Keratinocyte (primary cell): ENCODE measurements at regions not wholly inside any gene's neighbourhood (a gene's known extent, or its start where the extent isn't known, plus 50 kb on each side); places are given as distances from the start of the nearest gene placed in this dataset.
A peak's percentile ranks its signal among the peaks of the same experiment; 100 is the strongest.

Source experiments
- DNase-seq: peaks from one replicate; pipeline ENCODE4 v3.0.0-alpha.2; 2011; ENCODE audit warnings: low read depth, missing footprints, low spot score
- FAIRE-seq: peaks from 2 replicates; lab custom pipeline; 2011; peaks lifted over from hg19 to GRCh38; lab: Jason Lieb, UNC
- H2AFZ ChIP-seq: 2 replicates; pipeline ENCODE4 v1.6.0; 2012; ENCODE audit warnings: low read length, control low read depth, inconsistent platforms; ENCODE audit not compliant: control insufficient read depth
- H3K27ac ChIP-seq: 2 replicates; pipeline ENCODE4 v1.5.1; 2011; ENCODE audit warnings: low read length; ENCODE audit not compliant: control insufficient read depth, insufficient read depth
- H3K27me3 ChIP-seq: 3 replicates; pipeline ENCODE4 v1.6.0; 2011; ENCODE audit warnings: low read length; ENCODE audit not compliant: control insufficient read depth, insufficient read depth; ENCODE audit errors: extremely low read depth
- H3K36me3 ChIP-seq, 2 experiments: 2 replicates in 1 of 2; 3 replicates in 1 of 2; pipeline ENCODE4 v1.5.1; 2011; ENCODE audit warnings: low read length in 2 of 2, mild to moderate bottlenecking in 1 of 2; ENCODE audit not compliant: control insufficient read depth in 2 of 2, insufficient read depth in 2 of 2; ENCODE audit errors: extremely low read depth in 1 of 2
- H3K4me1 ChIP-seq: 3 replicates; pipeline ENCODE4 v1.5.1; 2011; ENCODE audit warnings: low read length; ENCODE audit not compliant: control insufficient read depth, insufficient read depth; ENCODE audit errors: extremely low read depth
- H3K4me2 ChIP-seq: 3 replicates; pipeline ENCODE4 v1.6.0; 2011; ENCODE audit warnings: low read depth, low read length; ENCODE audit not compliant: control insufficient read depth, insufficient read depth; ENCODE audit errors: extremely low read depth
- H3K4me3 ChIP-seq, 3 experiments: fragments of 200-600 bp in 1 of 3; sonication (generic) in 1 of 3; 2 replicates in 2 of 3; 3 replicates in 1 of 3; pipeline ENCODE4 v1.5.1; 2011 to 2016; ENCODE audit warnings: low read length in 3 of 3, mild to moderate bottlenecking in 3 of 3, control low read depth in 2 of 3, inconsistent platforms in 1 of 3, low read depth in 1 of 3, mixed read lengths in 1 of 3, mixed run types in 1 of 3, moderate library complexity in 1 of 3; ENCODE audit not compliant: control insufficient read depth in 2 of 3, insufficient read depth in 2 of 3; ENCODE audit errors: extremely low read depth in 1 of 3
- H3K79me2 ChIP-seq: 2 replicates; pipeline ENCODE4 v1.6.0; 2012; ENCODE audit warnings: low read length; ENCODE audit not compliant: control insufficient read depth, insufficient read depth
- H3K9ac ChIP-seq: 3 replicates; pipeline ENCODE4 v1.6.0; 2011; ENCODE audit warnings: low read length; ENCODE audit not compliant: control insufficient read depth, insufficient read depth; ENCODE audit errors: extremely low read depth
- H3K9me1 ChIP-seq: 3 replicates; pipeline ENCODE4 v1.6.0; 2011; ENCODE audit warnings: low read length; ENCODE audit not compliant: control insufficient read depth, insufficient read depth; ENCODE audit errors: extremely low read depth
- H3K9me3 ChIP-seq: 2 replicates; pipeline ENCODE4 v1.5.1; 2012; ENCODE audit warnings: low read depth, low read length; ENCODE audit not compliant: control insufficient read depth
- H4K20me1 ChIP-seq: 3 replicates; pipeline ENCODE4 v1.6.0; 2011; ENCODE audit warnings: low read length; ENCODE audit not compliant: control insufficient read depth, insufficient read depth; ENCODE audit errors: extremely low read depth
- CTCF ChIP-seq, 3 experiments: IDR thresholded peaks in 1 of 3; conservative IDR thresholded peaks in 1 of 3; optimal IDR thresholded peaks in 1 of 3; 2 replicates in 2 of 3; 3 replicates in 1 of 3; pipeline versions ENCODE3 to v1.5.1; 2011; ENCODE audit warnings: low read length in 3 of 3, mild to moderate bottlenecking in 3 of 3, moderate library complexity in 2 of 3, control low read depth in 1 of 3, inconsistent platforms in 1 of 3; ENCODE audit not compliant: insufficient read depth in 2 of 3; ENCODE audit errors: extremely low read depth in 1 of 3
- EZH2 ChIP-seq: IDR thresholded peaks from one replicate; pipeline ENCODE4 v1.6.1; 2012; ENCODE audit warnings: inconsistent platforms, mild to moderate bottlenecking, low read length, moderate library complexity
- dilution Hi-C: fragments of 300-500 bp; cut with MboI; formaldehyde crosslinking; loops from one replicate; pipeline ENCODE4 v1.7.0; 2020; ENCODE audit warnings: low sequenced_read_pairs; ENCODE audit not compliant: extremely low pct_ligation_motif_present

DNA sequence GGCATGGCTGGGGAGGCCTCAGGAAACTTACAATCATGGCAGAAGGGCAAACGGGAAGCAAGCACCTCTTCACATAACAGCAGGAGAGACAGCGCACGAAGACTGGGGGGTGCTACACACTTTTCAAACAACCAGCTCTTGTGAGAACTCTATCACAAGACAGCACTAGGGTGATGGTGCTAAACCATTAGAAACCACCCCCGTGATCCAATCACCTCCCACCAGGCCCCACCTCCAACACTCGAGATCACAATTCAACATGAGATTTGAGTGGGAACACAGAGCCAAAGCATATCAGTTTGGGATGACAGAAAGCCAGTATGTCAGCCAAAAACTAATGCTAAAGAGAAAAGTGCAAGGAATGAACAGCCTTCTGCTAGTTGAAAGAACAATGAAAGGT lies 309.8 kb upstream of the CCDC54 start:
- no peak for DNase-seq
- FAIRE-seq = no peak
- H3K9me3 ChIP-seq = no peaks in the 10 kb centered on the region
- peaks cover 12% of the 10 kb centered on the region for H3K4me1 ChIP-seq
- dilution Hi-C loops = no loop called here
- H3K79me2 ChIP-seq = no peaks in the 10 kb centered on the region
- H3K9ac ChIP-seq = no peak overlapping the region
- H3K4me3 ChIP-seq = no peak overlapping the region
- H2AFZ ChIP-seq = no peak overlapping the region
- no peaks in the 10 kb centered on the region for H3K36me3 ChIP-seq
- no peak overlapping the region for H3K27ac ChIP-seq
- no peaks in the 10 kb centered on the region for H4K20me1 ChIP-seq
- no peaks in the 10 kb centered on the region for H3K9me1 ChIP-seq
- TF ChIP-seq EZH2 (no peak), CTCF (optimal IDR thresholded peaks at IDR 0.05 in 1 of 3, IDR thresholded peaks at IDR 0.05 in 1 of 3, conservative IDR thresholded peaks at IDR 0.05 in 1 of 3; ENCODE audit: extremely low read depth in 1 of 3, insufficient read depth in 2 of 3, low read length in 3 of 3) (no peak)
- H3K4me2 ChIP-seq = no peak overlapping the region
- H3K27me3 ChIP-seq = no peaks in the 10 kb centered on the region

- no peak for TF ChIP-seq EZH2
- no peak for TF ChIP-seq CTCF (optimal IDR thresholded peaks at IDR 0.05 in 1 of 3, IDR thresholded peaks at IDR 0.05 in 1 of 3, conservative IDR thresholded peaks at IDR 0.05 in 1 of 3; ENCODE audit: extremely low read depth in 1 of 3, insufficient read depth in 2 of 3, low read length in 3 of 3)
Observed at GRCh38 chr3:107068980-107069379, 308.3 kb upstream of the CCDC54 start.

More at GRCh38 chr3:107068980-107069379, 308.3 kb upstream of the CCDC54 start:
- no peaks in the 10 kb centered on the region for H3K27me3 ChIP-seq
- peaks cover 12% of the 10 kb centered on the region for H3K4me1 ChIP-seq
- H3K9me1 ChIP-seq = no peaks in the 10 kb centered on the region
- no peaks in the 10 kb centered on the region for H3K36me3 ChIP-seq
- H3K4me2 ChIP-seq = peak overlapping the region; percentile 46
- FAIRE-seq (peak; percentile 61), DNase-seq (no peak)
- no peak overlapping the region for H3K4me3 ChIP-seq
- peak overlapping the region; percentile 62 for H2AFZ ChIP-seq
- H3K9ac ChIP-seq = no peak overlapping the region
- no peak overlapping the region for H3K27ac ChIP-seq
- dilution Hi-C loops = no loop called here
- H4K20me1 ChIP-seq = no peaks in the 10 kb centered on the region
- no peaks in the 10 kb centered on the region for H3K9me3 ChIP-seq
- no peaks in the 10 kb centered on the region for H3K79me2 ChIP-seq
